ENCODE measurements at regions not wholly inside any gene's neighbourhood (a gene's known extent, or its start where the extent isn't known, plus 50 kb on each side); places are given as distances from the start of the nearest gene placed in this dataset.

DNA sequence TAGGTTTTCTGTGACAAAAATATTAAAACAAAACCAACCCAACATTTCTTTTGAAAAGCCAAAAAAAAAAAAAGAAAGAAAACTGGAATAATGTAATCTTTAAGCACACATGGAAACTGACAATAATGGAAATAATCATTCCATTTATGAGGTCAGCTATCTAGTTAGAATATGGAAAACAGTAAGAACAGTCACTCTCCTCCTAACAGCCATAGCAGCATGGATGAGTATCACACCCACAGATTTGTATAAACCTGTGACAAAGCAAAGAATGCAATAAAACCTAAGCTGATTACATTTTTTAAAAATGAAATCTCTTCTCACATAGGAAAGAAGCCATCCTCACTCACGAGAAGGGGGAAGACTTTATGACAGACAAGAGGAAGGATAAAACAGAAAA lies 437.8 kb downstream of the NYAP2 start:
- WGBS, 4 donors = 69 to 83% (median 78%) methylated on average over 1 of the region's 1 CpG
- no peaks in the 10 kb centered on the region for H3K36me3 ChIP-seq (replicated peaks in 1 of 2)
- H3K4me3 ChIP-seq = no peak overlapping the region
- no peaks in the 10 kb centered on the region for H3K9me3 ChIP-seq (replicated peaks in 1 of 3)
- DNase-seq = no peak
- intact Hi-C loops (cut with DNase I) = no loop called here
- no peak for TF ChIP-seq POLR2A (IDR thresholded peaks at IDR 0.05)
- no peak for TF ChIP-seq CTCF (IDR thresholded peaks at IDR 0.05)
- no peaks in the 10 kb centered on the region for H3K27me3 ChIP-seq
- no peaks in the 10 kb centered on the region for H3K4me1 ChIP-seq (replicated peaks in 1 of 2)
- no peak overlapping the region for H3K27ac ChIP-seq

- no peaks in the 10 kb centered on the region for H3K9me3 ChIP-seq (replicated peaks in 1 of 3)
- no peak overlapping the region for H3K4me3 ChIP-seq
- no peak for DNase-seq
Measured at GRCh38 chr2:225824748-225825449, 425.4 kb downstream of the NYAP2 start.

GRCh38 chr2:225821351-225821750 lies 421.8 kb downstream of the NYAP2 start:
- no peaks in the 10 kb centered on the region for H3K36me3 ChIP-seq (replicated peaks in 1 of 2)
- intact Hi-C loops (cut with DNase I) = no loop called here
- DNase-seq = no peak
- H3K4me1 ChIP-seq (replicated peaks in 1 of 2) = no peaks in the 10 kb centered on the region
- no peaks in the 10 kb centered on the region for H3K9me3 ChIP-seq (replicated peaks in 1 of 3)
- WGBS, 4 donors = 73 to 91% (median 81%) methylated on average over 2 of the region's 2 CpGs
- no peak overlapping the region for H3K4me3 ChIP-seq
- no peaks in the 10 kb centered on the region for H3K27me3 ChIP-seq
- no peak for TF ChIP-seq CTCF (IDR thresholded peaks at IDR 0.05)
- TF ChIP-seq POLR2A (IDR thresholded peaks at IDR 0.05) = no peak
- H3K27ac ChIP-seq = no peak overlapping the region

More at GRCh38 chr2:225824748-225825449, 425.4 kb downstream of the NYAP2 start:
- intact Hi-C loops (cut with DNase I) = no loop called here
- Histone ChIP-seq H3K4me1 (replicated peaks in 1 of 2) (no peaks in the 10 kb centered on the region), H3K27ac (no peak overlapping the region), H3K27me3 (no peaks in the 10 kb centered on the region), H3K36me3 (replicated peaks in 1 of 2) (no peaks in the 10 kb centered on the region)
- WGBS, 4 donors = 84 to 95% (median 89%) methylated on average over 6 to 11 of the region's 11 CpGs
- TF ChIP-seq CTCF (IDR thresholded peaks at IDR 0.05) (no peak), POLR2A (IDR thresholded peaks at IDR 0.05) (no peak)

DNA sequence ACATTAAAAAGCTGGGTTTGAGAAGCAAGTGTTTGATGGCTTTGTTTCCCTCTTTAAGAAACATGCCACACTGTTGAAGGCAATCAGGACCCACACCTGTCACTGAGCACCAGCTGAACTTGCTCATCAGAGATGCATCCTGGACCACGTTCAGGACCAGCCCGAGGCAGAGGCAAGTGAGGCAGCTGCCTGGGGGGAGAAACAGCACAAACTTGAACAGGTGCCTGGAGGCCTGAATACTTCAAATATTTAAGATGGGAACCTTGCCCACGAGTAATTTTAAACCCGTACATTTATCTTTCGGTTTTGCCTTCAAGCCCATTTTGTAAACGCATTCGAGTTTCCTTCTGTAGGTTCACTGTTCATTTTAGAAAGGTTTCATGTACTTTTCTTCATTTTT lies 421.3 kb downstream of the NYAP2 start:
- no peak for TF ChIP-seq CTCF (IDR thresholded peaks at IDR 0.05)
- no peak for TF ChIP-seq POLR2A (IDR thresholded peaks at IDR 0.05)
- DNase-seq = no peak
- 82 to 86% (median 84%) methylated on average over 7 of the region's 7 CpGs for WGBS, 4 donors
- H3K36me3 ChIP-seq (replicated peaks in 1 of 2) = no peaks in the 10 kb centered on the region
- no peak overlapping the region for H3K4me3 ChIP-seq
- H3K4me1 ChIP-seq (replicated peaks in 1 of 2) = no peaks in the 10 kb centered on the region
- H3K27me3 ChIP-seq = no peaks in the 10 kb centered on the region
- intact Hi-C loops (cut with DNase I) = no loop called here
- no peaks in the 10 kb centered on the region for H3K9me3 ChIP-seq (replicated peaks in 1 of 3)
- H3K27ac ChIP-seq = no peak overlapping the region
